Prostate gland (tissue), 2 donors: ENCODE measurements at regions not wholly inside any gene's neighbourhood (a gene's known extent, or its start where the extent isn't known, plus 50 kb on each side); places are given as distances from the start of the nearest gene placed in this dataset.

Source experiments
- CTCF ChIP-seq, 4 experiments: fragments of 200-600 bp in 2 of 4; fragments of 450-650 bp in 2 of 4; sonication (generic) in 2 of 4; IDR thresholded peaks; 1 replicate in 3 of 4; 2 replicates in 1 of 4; pipeline ENCODE4 v1.5.1; 2016 to 2019; ENCODE audit warnings: antibody characterized with exemption in 4 of 4, mild to moderate bottlenecking in 2 of 4, moderate library complexity in 2 of 4
- POLR2A ChIP-seq: fragments of 450-650 bp; IDR thresholded peaks from one replicate; pipeline ENCODE4 v1.6.1; 2016; ENCODE audit warnings: antibody characterized with exemption, mild to moderate bottlenecking

- TF ChIP-seq CTCF (IDR thresholded peaks at IDR 0.05) (no peak), POLR2A (no peak)
Observed at GRCh38 chrX:45266456-45266855, 65.8 kb upstream of the DIPK2B start.
